ENCODE measurements at regions not wholly inside any gene's neighbourhood (a gene's known extent, or its start where the extent isn't known, plus 50 kb on each side); places are given as distances from the start of the nearest gene placed in this dataset.

DNA sequence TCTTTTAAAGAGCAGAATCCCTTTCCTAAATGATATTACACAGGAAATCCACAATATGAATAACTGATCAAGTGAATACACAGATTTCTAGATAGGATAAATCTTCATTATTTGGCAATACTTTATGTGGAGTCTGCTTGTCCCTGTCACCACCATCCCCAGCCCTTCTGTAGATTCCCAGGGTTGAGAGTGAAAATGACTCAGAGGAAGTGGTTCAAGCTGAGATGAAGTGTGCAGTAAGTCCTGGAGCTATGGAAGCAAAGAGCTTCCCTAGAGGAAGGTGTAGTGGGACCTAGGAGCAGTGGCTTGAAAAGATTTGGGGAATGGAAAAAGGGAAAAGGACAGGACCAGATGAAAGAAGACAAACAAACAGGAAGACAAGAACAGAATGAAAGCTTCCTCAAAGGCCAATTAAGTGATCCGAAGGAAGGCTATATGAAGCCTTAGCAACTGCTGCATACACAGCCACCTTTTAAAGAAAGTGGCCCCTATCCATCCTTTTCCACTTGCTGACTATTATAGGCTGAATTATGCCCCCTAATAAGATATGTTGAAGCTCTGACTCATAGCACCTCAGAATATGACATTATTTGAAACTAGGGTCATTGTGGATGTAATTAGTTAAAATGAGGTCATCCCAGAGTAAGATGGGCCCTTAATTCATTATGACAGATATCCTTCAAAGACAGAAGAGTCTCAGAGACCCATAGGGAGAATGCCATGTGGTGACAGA, 96.5 kb upstream of the CAMK1G start:
- no peak for DNase-seq (ENCODE audit: low spot score)
- Histone ChIP-seq H3K4me3 (no peak overlapping the region), H3K27ac (no peak overlapping the region)
- TF ChIP-seq, protein P1, sequence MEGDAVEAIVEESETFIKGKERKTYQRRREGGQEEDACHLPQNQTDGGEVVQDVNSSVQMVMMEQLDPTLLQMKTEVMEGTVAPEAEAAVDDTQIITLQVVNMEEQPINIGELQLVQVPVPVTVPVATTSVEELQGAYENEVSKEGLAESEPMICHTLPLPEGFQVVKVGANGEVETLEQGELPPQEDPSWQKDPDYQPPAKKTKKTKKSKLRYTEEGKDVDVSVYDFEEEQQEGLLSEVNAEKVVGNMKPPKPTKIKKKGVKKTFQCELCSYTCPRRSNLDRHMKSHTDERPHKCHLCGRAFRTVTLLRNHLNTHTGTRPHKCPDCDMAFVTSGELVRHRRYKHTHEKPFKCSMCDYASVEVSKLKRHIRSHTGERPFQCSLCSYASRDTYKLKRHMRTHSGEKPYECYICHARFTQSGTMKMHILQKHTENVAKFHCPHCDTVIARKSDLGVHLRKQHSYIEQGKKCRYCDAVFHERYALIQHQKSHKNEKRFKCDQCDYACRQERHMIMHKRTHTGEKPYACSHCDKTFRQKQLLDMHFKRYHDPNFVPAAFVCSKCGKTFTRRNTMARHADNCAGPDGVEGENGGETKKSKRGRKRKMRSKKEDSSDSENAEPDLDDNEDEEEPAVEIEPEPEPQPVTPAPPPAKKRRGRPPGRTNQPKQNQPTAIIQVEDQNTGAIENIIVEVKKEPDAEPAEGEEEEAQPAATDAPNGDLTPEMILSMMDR (IDR thresholded peaks at IDR 0.05), result no peak

DNA sequence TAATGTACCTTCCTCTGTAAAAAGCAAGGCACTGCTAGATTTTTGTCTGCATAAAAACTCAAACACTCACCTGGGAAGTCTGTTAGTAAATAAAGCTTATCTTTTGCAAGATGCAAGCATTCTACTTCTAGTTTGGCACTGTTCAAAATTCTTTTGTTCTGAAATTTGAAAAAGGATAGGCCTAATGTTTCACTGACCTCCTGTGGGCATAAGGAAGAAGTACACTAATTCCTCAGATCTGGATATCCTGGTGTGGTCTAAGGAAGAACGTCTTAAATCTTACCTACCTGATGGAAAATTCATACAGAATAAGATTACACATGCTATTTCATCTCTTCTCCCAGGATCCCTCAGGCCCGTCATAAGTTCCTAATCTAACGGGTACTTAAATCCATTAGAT, 93.5 kb upstream of the CAMK1G start:
- TF ChIP-seq, protein P1 (IDR thresholded peaks at IDR 0.05), result no peak
- no peak for DNase-seq (ENCODE audit: low spot score)
- H3K27ac ChIP-seq, result no peak overlapping the region
- no peak overlapping the region for H3K4me3 ChIP-seq

DNA sequence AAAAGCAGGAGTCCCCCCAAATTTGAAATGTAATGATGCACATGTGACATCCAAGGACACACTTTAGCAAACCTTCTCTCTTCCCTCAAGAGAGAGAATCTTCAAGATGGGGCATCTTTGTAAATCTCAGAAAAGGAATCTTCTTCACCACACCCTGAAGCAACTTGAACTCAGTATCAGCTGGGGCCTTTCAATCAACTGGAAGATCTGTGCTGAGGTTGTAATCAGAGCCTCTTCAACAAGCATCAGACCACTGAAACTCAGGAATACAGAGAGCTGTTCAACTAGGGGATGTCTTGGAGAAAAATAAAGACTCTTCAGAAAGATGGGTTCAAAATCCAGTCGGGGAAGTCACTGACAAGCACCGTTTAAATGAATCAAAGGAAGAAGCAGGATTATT, 92.5 kb upstream of the CAMK1G start:
- TF ChIP-seq, protein P1 (IDR thresholded peaks at IDR 0.05), result no peak
- no peak overlapping the region for H3K4me3 ChIP-seq
- no peak for DNase-seq (ENCODE audit: low spot score)
- H3K27ac ChIP-seq, result no peak overlapping the region

DNA sequence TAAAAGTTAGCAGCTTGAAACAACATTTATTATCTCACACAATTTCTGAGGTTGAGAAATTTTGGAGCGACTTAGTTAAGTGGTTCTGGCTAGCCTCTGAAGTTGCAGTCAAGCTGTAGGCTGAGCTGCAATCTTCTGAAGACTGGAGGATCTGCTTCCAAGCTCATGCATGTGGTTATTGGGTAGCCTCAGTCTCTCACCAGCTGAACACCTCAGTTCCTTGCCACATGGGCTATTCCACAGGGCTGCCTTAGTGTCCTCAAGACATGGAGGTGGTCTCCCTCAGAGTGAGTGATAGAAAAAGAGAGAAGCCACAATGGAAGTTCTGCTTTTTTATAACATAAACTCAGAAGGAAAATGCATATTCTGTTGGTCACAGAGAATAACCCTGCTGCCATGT, 92.0 kb upstream of the CAMK1G start:
- DNase-seq (ENCODE audit: low spot score), result no peak
- no peak overlapping the region for H3K4me3 ChIP-seq
- H3K27ac ChIP-seq, result no peak overlapping the region
- TF ChIP-seq, protein P1 (IDR thresholded peaks at IDR 0.05), result no peak

DNA sequence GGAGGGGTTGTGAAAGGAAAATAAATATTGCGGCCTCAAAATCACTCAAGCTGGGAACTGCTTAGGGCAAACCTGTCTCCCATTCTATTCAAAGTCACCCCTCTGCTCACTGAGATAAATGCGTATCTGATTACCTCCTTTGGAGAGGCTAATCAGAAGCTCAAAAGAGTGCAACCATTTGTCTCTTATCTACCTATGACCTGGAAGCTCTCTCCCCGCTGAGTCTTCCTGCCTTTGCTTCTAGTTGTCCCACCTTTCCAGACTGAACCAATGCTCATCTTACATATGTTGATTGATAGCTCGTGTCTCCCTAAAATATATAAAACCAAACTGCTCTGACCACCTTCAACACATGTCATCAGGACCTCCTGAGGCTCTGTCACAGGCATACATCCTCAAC, 91.6 kb upstream of the CAMK1G start:
- Histone ChIP-seq H3K4me3 (no peak overlapping the region), H3K27ac (no peak overlapping the region)
- no peak for DNase-seq (ENCODE audit: low spot score)
- TF ChIP-seq, protein P1 (IDR thresholded peaks at IDR 0.05), result no peak

DNA sequence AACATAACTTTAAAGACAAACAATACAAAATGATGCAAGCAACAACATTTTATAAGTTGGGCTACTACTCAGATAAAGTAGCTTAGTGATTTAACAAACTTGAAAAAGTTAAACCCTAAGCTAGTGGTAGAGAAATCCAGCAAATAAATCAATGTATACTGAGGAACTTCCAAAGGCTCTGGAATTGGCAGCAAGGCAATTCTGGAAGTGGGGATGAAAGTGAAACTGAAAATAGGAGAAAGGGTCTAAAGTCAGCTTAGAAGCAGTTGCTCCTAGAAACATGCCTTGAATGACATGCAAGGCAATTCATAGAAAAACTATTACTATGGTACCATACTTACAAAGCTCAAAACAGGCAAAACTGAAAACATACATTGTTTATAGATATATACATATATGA, 90.0 kb upstream of the CAMK1G start:
- Histone ChIP-seq H3K27ac (no peak overlapping the region), H3K4me3 (no peak overlapping the region)
- TF ChIP-seq, protein P1 (IDR thresholded peaks at IDR 0.05), result no peak
- DNase-seq (ENCODE audit: low spot score), result no peak

DNA sequence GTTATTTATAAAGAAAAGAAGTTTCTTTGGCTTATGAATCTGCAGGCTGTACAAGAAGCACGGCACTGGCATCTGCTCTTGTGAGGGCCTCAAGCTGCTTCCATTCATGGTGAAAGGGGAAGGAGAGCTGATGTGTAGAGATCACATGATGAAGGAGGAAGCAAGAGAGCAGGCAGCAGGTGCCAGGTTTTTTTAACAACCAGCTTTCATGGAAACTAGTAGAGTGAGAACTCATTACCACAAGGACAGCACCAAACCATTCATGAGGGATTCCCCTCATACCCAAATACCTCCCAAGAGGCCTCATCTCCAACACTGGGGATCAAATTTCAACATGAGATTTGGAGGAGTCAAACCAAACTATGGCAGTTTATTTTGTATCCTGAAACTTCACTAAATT, 85.8 kb upstream of the CAMK1G start:
- H3K4me3 ChIP-seq, result no peak overlapping the region
- no peak overlapping the region for H3K27ac ChIP-seq
- TF ChIP-seq, protein P1 (IDR thresholded peaks at IDR 0.05), result no peak
- no peak for DNase-seq (ENCODE audit: low spot score)
